RWPE2 (cell line): ENCODE measurements at regions not wholly inside any gene's neighbourhood (a gene's known extent, or its start where the extent isn't known, plus 50 kb on each side); places are given as distances from the start of the nearest gene placed in this dataset.
A peak's percentile ranks its signal among the peaks of the same experiment; 100 is the strongest.

Source experiments
- ATAC-seq: fragments of 200-7000 bp; cut with Tn5 transposase; 3 replicates; pipeline ENCODE4 v1.9.1; 2021; ENCODE audit warnings: low read depth
- DNase-seq: peaks from one replicate; pipeline ENCODE4 v3.0.0-alpha.2; 2020; ENCODE audit warnings: low spot score
- H3K27ac ChIP-seq: fragments of 450-650 bp; 2 replicates; pipeline ENCODE4 v1.5.1; 2017; ENCODE audit warnings: mild to moderate bottlenecking; ENCODE audit not compliant: poor library complexity, severe bottlenecking
- H3K27me3 ChIP-seq: fragments of 250-450 bp; sonication (Bioruptor Pico); 2 replicates; pipeline ENCODE4 v1.5.1; 2021; ENCODE audit warnings: mild to moderate bottlenecking, moderate library complexity; ENCODE audit not compliant: insufficient read depth, poor library complexity, severe bottlenecking
- H3K36me3 ChIP-seq: fragments of 250-450 bp; sonication (Bioruptor Pico); 2 replicates; pipeline ENCODE4 v1.5.1; 2020; ENCODE audit warnings: low read depth, mild to moderate bottlenecking, moderate library complexity
- H3K4me1 ChIP-seq: fragments of 250-450 bp; sonication (Bioruptor Pico); 2 replicates; pipeline ENCODE4 v1.5.1; 2021; ENCODE audit warnings: mild to moderate bottlenecking, moderate library complexity; ENCODE audit not compliant: insufficient read depth, poor library complexity, severe bottlenecking
- H3K4me3 ChIP-seq: fragments of 250-450 bp; sonication (Bioruptor Pico); 2 replicates; pipeline ENCODE4 v1.5.1; 2021; ENCODE audit warnings: mild to moderate bottlenecking, moderate library complexity; ENCODE audit not compliant: severe bottlenecking
- H3K9me3 ChIP-seq: fragments of 250-450 bp; sonication (Bioruptor Pico); 2 replicates; pipeline ENCODE4 v1.5.1; 2021; ENCODE audit warnings: mild to moderate bottlenecking, moderate library complexity; ENCODE audit not compliant: severe bottlenecking
- TF ChIP-seq, protein P1 (sequence below): fragments of 450-650 bp; IDR thresholded peaks from one replicate; pipeline ENCODE4 v1.5.1; 2017; ENCODE audit warnings: mild to moderate bottlenecking, moderate library complexity; ENCODE audit not compliant: poor library complexity, severe bottlenecking

DNA sequence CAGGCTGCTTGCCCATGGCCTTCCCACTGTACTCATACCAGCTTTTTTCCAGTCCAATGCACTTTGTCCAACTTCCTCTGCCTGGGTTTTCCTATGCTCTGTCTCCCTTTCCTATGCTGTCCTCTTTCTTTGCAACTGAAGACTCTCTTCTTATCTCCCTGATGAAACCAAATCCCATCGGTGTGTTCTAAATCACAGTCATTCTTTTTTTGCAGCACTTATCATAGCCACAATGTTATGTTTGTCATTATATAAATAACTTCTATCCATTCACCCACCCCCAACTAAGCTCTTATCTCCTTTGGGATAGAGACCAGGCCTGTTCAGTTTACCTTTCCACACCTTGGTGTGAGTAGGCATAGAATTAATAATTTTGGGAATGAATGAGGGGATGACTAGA is 121.0 kb downstream of the GPX5 start:
- no peak for ATAC-seq
- peaks cover 6% of the 10 kb centered on the region for H3K27me3 ChIP-seq
- no peak overlapping the region for H3K27ac ChIP-seq
- H3K4me3 ChIP-seq, result no peak overlapping the region
- no peaks in the 10 kb centered on the region for H3K36me3 ChIP-seq
- peaks cover 6% of the 10 kb centered on the region for H3K4me1 ChIP-seq
- no peaks in the 10 kb centered on the region for H3K9me3 ChIP-seq
- TF ChIP-seq, protein P1, sequence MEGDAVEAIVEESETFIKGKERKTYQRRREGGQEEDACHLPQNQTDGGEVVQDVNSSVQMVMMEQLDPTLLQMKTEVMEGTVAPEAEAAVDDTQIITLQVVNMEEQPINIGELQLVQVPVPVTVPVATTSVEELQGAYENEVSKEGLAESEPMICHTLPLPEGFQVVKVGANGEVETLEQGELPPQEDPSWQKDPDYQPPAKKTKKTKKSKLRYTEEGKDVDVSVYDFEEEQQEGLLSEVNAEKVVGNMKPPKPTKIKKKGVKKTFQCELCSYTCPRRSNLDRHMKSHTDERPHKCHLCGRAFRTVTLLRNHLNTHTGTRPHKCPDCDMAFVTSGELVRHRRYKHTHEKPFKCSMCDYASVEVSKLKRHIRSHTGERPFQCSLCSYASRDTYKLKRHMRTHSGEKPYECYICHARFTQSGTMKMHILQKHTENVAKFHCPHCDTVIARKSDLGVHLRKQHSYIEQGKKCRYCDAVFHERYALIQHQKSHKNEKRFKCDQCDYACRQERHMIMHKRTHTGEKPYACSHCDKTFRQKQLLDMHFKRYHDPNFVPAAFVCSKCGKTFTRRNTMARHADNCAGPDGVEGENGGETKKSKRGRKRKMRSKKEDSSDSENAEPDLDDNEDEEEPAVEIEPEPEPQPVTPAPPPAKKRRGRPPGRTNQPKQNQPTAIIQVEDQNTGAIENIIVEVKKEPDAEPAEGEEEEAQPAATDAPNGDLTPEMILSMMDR, result no peak
- no peak for DNase-seq

DNA sequence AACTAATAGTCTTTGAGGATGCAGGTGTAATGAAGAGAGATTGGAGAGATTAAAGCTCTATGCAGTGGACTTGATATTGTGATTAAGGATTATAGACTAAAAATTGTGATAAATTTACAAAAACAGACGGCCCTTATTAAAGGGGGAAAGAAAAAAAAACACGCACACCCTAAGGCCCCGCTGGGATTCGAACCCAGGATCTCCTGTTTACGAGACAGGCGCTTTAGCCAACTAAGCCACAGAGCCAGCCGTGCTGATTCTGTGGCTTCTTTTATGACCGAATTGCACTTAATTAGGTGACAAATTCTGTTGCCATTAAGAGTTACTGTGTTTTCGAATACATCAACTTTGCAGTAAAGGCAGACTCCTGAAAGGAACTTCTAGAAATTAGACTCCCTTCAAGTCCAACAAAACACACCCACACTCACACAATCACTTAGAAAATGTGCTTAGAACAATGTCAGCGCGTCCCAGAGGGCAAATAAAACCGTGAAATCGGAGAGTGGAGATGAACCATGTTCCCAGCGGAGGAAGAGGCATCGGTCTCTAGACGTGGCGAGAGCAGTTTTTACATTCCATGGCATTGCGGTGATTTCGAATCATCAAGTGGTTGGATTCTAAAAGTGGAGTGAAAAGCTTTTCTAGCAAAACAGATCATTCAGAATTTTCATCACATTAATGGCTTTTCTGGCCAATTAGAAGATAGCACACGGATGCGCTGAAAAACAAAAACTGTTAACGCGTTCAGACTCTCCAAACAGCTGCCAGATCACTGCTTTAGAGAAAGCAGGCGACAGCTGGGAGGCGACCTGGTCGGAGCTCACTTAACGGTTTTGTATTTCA is 122.6 kb downstream of the GPX5 start:
- DNase-seq, result no peak
- no peaks in the 10 kb centered on the region for H3K36me3 ChIP-seq
- no peak overlapping the region for H3K27ac ChIP-seq
- peak overlapping the region; percentile 44 for H3K4me3 ChIP-seq
- TF ChIP-seq, protein P1, result no peak
- ATAC-seq, result peak; percentile 71
- no peaks in the 10 kb centered on the region for H3K9me3 ChIP-seq
- H3K27me3 ChIP-seq, result peaks cover 6% of the 10 kb centered on the region
- peaks cover 6% of the 10 kb centered on the region for H3K4me1 ChIP-seq

DNA sequence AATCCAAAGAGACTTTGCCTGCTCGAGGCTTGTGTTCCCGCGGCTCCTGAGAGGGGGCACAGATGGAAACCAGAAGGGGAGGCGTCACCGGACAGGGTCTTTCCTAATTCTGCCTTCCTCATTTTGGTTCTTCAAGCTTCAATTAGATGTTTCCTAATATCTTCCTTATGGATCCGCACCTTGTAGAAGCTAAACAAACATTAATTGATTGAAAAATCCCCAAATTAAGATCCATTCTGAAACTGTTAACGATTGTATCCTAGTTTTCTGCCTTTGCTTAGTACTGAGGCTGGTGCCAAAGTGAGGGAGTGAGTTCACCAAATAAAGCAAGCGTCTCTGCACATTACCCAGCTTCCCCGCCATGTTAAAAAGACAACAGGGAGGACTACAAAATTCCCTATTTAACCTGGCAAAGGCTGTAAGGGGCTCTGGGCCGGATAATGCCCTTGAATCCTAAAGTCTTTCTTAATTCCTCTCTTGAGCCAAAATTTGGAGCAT is 123.2 kb downstream of the GPX5 start:
- H3K9me3 ChIP-seq, result no peaks in the 10 kb centered on the region
- H3K4me1 ChIP-seq, result peaks cover 6% of the 10 kb centered on the region
- no peak for DNase-seq
- TF ChIP-seq, protein P1, result no peak
- no peak overlapping the region for H3K27ac ChIP-seq
- ATAC-seq, result peak; percentile 33; the same call in 1 of the 3 replicates
- H3K27me3 ChIP-seq, result peaks cover 6% of the 10 kb centered on the region
- H3K4me3 ChIP-seq, result peak overlapping the region; percentile 44
- H3K36me3 ChIP-seq, result no peaks in the 10 kb centered on the region

DNA sequence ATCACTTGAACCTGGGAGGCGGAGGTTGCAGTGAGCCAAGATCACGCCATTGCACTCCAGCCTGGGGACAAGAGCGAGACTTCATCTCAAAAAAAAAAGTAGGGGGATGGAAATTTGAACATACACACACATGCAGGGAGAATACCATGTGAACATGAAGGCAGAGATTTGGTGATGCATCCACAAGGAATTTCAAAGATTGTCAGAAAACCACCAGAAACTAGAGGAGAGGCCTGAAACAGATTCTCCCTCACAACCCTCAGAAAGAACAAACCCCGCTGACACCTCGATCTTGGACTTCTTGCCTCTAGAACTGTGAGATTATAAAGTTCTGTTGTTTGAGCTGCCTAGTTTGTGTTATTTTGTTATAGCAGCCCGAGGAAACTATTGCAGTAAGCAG is 125.5 kb downstream of the GPX5 start:
- H3K4me1 ChIP-seq, result peaks cover 6% of the 10 kb centered on the region
- TF ChIP-seq, protein P1, result no peak
- ATAC-seq, result no peak

DNA sequence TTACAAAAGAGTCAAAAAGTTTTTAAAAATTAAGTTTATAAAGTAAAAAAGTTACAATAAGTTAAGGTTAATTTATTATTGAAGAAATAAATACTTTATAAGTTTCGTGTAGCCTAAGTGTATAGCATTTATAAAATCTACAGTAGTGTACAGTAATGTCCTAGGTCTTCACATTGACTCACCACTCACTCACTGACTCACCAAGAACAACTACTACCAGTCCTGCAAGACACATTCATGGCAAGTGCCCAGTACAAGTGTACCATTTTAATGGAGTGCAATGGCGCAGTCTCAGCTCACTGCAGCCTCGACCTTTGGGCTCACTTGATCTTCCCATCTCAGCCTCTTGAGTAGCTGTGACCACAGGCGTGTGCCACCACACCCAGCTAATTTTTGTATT is 128.2 kb downstream of the GPX5 start:
- TF ChIP-seq, protein P1, result no peak
- Histone ChIP-seq H3K4me3 (no peak overlapping the region), H3K36me3 (no peaks in the 10 kb centered on the region), H3K27ac (no peak overlapping the region), H3K9me3 (no peaks in the 10 kb centered on the region), H3K4me1 (peaks cover 6% of the 10 kb centered on the region), H3K27me3 (no peaks in the 10 kb centered on the region)
- no peak for DNase-seq
- no peak for ATAC-seq

More for the DNA sequence above, 125.5 kb downstream of the GPX5 start:
- peaks cover 6% of the 10 kb centered on the region for H3K27me3 ChIP-seq
- H3K27ac ChIP-seq, result no peak overlapping the region
- no peak for DNase-seq
- H3K36me3 ChIP-seq, result no peaks in the 10 kb centered on the region
- no peaks in the 10 kb centered on the region for H3K9me3 ChIP-seq
- no peak overlapping the region for H3K4me3 ChIP-seq
